ENCODE measurements at regions not wholly inside any gene's neighbourhood (a gene's known extent, or its start where the extent isn't known, plus 50 kb on each side); places are given as distances from the start of the nearest gene placed in this dataset.
"Not testable (repeated sequence)": the region's sequence is repeated elsewhere in the genome, so short reads cannot be mapped to it uniquely, and the experiment has no call there.

DNA sequence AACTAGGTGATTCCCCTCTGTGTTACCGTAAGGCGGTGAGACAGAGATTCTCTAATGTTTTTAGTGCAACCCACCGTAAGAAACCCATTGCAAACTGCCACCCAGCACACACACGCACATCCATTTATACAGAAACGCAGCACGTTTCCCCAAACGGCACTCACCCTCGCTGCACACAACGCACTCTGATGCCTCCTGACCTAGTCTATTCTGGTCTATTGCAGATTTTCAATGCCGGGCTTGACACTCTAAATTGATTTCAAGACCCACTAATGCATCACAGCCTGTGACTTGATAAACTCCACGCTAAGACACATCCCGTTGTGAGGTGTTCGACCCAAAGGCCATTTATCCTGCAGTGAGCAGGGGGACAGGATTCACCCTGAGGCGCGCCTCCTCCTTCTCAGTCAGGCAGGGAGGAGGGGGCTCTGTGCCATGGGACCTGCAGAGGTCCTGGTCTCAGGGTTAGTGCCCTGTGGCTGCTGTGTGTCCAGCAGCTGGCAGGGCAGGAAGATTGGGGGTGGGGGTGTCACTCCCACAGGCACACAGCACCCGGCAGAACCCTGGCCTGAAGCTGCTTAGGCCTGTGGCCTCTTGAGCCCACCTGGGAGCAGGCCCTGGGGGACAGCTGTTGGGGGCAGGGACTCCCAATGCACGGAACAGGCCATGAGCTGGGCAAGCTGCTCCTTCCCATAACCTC is 335.6 kb downstream of the PREX1 start:
- no peak for DNase-seq (ENCODE audit: low read depth in 2 of 3, low spot score in 2 of 3)

DNA sequence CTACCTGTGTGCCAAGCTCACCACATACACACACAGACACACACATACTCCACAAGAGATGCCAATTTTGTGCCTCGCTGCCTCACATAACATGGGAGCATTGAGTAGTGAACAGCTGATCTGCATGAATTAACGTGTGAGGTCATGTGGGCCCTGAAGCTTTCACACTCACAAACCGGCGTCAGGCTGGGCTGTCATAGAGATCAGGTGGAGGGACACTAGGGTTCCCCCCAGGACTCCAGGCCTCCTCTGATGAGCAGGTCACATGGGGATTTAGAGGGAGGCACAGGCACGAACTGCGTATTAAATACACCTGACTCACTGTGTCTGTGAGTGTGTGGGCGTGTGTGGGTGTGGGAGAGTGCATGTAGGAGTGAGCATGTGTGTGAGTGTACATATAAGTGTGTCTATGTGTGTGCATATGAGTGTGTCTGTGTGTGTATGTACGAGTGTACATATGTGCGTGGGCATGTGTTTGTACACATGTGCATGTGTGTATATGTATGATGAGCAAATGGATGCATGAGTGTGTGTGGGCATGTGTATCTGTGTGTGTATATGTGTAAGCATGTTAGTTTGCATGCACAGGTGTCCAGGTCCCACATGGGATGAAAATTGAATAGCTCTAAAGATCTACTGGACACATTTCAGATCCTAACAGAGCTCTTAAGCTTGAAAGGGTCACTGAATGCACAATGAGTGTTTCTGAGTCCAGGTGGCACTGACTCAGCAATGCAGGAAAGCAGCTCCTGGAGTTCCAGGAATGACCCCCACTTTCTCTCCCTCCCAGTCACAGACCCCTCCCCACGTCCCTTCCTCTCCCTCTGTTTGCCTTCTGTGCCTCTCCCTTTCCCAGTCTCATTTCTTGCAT is 336.6 kb downstream of the PREX1 start:
- DNase-seq (ENCODE audit: low read depth in 2 of 3, low spot score in 2 of 3) = no peak

DNA sequence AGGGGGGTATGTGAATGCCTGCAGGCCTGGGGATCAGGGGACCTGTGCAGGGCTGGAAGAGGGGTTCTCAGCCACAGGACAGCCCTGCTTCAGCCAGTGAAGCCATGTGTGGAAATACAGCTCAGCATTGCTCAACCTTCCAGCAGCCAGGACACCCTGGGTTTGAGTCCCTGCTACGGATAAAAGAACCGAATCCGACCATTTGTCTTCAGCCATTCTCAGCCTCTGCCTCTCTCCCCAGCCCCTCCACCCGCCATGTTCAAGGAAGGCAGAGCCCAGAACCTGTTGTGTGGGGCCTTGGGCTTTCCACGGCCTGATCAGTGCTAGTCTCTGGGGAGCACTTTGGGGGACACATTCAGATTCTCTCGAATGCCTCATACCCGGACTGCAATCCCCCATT is 337.5 kb downstream of the PREX1 start:
- DNase-seq (ENCODE audit: low read depth in 2 of 3, low spot score in 2 of 3) = not testable (repeated sequence)

DNA sequence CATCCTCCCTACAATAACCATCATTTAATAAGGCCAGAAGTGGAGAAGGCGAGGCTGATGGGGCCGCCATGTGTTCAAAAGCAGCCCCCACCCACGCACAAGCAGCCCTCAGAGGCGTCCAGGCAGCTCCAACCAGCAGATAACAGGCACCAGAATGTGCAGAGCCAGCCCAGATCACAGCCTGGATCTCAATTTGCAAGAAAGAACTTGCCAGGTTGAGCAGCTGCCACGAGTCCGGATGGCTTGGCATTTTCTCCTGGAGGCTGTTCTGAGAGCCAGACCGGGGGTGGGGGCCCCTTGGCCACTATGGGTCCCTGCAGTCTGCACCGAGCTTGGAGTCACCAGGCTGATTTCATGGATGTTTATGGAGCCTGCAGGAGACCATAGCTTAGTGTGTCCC is 338.1 kb downstream of the PREX1 start:
- no peak for DNase-seq (ENCODE audit: low read depth in 2 of 3, low spot score in 2 of 3)

DNA sequence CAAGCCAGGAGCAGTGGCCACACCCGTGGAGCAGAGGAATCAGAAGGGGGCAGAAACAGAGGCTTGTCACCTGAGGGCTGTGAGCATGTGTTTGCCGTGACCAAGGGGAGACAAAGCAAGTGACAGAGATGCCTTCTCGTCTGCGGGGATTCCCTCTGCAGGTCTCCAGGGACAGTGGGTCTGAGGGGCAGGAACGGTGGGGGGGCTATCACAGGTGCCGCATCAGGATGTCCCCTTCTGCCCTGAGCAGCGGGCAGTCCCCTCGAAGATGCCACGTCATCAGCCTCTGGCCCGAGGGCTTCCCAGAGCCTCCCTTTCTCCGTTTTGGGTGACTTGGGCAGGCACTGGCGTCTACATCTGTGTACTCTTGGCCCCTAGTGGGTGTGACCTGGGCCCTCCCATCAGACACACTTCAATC is 338.7 kb downstream of the PREX1 start:
- no peak for DNase-seq (ENCODE audit: low read depth in 2 of 3, low spot score in 2 of 3)

DNA sequence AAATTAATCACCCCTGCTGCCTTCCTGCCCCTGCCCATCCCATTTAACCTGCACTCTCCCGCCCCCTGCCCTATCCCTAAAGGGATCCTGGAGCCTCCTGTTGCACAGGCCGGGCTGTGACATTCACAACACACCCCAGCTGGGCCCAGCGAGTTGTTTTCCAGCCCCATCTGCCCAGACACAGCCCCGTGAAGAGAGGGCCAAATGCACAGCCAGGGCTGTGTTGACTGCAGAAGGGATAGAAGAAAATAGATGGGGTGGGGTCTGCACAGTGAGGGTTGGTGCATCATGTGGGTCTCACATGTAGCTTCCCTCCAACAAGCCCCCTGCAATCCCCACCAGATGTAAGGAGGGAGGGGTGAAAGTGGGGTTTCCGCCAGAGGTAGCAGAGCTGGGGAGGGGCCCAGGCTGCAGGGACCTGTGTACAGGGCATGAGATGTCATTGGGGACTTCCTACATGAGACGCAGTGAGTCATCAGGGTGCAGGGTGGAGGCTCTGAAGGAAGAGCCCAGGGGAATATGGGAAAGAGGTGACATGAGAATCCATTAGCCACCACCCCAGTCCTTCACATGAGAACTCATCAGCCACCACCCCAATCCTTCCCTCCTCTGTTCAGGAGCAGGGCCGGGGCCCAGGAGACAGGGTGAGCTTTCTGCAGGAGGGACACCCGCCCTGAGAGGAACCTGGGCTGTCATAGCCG is 339.3 kb downstream of the PREX1 start:
- not testable (repeated sequence) for DNase-seq (ENCODE audit: low read depth in 2 of 3, low spot score in 2 of 3)

DNA sequence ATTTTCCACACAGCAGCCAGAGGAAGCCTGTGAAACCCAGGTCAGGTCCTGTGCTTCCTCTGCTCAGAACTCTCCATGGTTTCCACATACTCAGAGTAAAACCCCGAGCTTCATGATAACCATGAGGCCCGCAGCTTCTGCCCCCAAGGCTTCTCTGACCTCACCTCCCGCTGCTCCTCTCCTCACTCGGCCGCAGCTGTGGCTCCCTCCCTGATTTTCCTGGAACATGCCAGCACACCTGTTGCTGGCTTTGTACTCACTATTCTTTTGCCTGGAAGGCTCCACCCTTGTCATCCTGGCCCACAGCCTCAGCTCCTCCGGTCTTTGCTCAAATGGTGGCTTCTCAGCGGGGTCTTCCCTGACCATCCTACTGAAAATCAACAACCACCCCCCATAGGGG is 341.7 kb downstream of the PREX1 start:
- no peak for DNase-seq (ENCODE audit: low read depth in 2 of 3, low spot score in 2 of 3)

DNA sequence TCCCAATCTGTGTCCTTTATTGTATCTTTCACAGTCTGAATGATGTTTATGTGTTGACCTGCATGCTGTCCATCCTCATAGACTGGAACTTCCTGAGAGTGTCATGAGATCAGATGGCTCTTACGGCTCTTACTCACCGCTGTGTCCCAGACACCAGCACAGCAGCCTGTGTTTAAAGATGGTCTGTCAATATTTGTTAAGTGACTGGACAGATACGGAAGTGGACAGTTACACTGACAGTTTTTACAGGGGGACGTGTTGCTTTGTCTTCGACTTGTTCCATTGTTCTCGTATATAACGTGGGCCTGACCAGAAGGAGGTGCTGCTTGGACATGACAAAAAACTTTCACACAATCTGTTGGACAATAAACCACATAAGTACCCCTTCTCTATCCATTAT is 342.6 kb downstream of the PREX1 start:
- DNase-seq (ENCODE audit: low read depth in 2 of 3, low spot score in 2 of 3) = not testable (repeated sequence)

DNA sequence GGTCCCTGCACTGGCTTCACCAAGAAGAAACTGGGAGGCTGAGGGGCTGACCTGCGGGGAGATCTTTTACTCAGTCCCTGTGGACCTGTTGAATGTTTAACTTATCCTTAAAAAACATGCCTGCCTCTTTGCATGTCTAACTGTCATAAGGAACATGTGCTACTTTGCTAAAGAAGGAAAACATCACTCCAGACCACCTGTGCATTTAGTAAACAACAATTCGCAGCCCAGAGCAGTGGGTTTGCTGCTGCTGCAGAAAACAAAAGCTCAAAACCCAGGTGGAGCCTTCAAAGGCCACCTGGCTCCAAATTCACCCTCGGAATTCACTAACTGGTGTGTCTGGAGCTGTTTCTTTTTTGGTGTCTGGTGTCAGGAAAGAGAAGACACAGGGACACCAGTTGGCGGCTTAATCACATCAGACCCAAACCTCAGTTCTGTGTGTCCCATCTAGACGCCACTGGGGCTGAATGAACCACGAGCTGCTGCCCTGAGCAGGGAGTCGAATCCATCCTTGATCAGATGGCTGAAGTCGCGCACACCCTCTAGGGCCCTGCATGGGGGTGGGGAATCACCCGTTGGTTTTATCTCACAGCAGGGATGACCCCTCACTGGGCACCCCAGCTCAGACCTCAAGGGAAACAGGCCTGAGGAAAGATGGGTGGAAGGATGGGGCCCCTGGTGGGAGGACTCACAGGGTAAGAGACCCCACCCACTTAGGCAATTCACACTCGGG is 344.3 kb downstream of the PREX1 start:
- no peak for DNase-seq (ENCODE audit: low read depth in 2 of 3, low spot score in 2 of 3)

DNA sequence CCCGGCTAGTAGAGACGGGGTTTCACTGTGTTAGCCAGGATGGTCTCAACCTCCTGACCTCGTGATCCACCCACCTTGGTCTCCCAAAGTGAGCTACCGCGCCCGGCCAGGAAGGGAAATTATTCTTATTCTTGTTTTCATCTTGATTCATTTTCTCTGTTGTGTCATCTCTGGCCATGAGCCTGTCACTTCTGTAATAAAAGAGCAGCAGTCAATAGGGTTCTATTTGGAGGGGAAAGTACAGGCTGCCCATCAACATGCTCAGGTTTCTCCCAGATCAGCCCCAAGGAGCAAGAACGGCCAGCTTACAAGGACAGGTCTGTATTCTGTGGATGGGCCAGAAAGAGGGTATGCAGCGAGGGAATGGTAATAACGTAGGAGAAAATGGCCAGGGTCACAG is 345.0 kb downstream of the PREX1 start:
- DNase-seq (ENCODE audit: low read depth in 2 of 3, low spot score in 2 of 3) = no peak

DNA sequence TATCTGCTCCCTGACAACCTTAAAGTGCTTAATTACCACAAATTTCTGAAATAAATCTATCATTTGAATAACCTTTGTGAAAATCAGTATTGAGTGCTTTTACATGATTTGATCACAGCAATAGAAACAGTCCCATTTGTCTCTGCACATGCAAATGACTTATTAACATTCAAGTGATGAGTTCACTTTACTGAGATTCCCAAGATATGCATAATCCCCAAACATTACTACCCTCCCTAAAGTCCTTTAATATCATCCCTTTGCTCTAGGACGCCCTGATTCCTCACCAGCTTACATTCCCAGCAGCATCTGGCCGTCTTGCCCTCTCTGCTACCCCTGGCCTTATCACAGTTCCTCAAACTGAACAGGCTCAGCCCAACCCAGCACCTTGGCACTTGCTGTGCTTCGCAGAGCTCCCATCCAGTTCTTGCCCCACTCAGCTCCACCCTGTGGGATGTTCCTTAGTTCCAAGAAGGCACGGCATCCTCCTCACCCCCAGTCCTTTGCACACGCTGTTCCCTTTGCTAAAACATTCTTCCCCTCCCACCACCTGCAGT is 347.5 kb downstream of the PREX1 start:
- DNase-seq (ENCODE audit: low read depth in 2 of 3, low spot score in 2 of 3) = no peak

DNA sequence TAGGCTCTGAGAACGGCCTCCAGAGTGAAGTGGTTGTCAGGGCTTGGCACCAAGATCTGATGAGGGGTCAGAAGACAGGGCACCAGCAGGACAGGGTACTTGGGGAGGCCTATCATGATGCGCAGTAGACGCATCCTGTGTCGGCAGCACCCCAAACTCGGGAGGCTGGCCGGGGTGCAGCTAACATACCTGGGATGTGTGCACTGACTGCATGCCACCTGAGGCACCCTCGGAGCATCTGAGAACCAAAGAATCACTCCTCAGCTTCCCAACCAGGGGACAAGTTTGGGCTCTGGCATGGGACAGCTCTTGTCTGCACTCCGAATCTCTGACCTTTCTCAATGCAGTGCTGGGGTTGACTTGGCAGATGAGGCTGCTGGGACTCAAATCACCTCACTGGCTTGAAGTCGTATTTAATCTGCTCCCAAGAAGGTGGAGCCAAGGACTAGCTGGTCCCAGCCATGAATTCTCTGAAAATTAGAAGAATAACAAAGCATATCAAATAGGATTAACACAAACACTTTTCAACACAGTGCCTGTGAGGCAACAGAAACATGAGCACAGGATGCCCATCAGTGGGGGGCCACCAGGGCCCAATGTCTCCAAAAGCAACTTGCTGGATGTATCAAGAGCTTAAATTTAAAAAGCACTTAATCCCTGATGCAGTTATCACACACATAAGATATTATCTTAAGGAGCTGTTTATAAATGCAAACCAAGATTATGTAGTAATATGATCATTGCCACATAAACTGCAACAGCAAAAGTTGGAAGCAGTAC is 348.8 kb downstream of the PREX1 start:
- DNase-seq (ENCODE audit: low read depth in 2 of 3, low spot score in 2 of 3) = no peak

DNA sequence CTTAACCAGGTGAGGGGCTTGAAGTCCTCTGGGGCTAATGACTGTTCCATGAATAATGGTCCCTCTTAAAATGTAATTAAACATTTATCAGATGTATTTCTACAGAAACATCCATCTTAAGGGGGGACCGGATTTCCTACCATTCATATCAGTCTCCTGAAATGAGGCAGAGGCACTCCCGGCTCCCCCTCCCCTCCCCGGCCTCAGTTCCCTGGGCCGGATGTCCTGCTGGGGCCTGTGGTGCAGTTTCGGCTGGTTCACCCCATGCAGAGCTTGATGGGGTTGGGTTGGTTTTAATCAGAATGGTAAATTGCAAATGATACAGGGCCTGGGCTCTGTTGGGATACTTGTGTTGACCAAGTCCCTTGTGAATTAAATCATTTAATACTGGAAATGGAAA is 349.4 kb downstream of the PREX1 start:
- DNase-seq (ENCODE audit: low read depth in 2 of 3, low spot score in 2 of 3) = no peak

DNA sequence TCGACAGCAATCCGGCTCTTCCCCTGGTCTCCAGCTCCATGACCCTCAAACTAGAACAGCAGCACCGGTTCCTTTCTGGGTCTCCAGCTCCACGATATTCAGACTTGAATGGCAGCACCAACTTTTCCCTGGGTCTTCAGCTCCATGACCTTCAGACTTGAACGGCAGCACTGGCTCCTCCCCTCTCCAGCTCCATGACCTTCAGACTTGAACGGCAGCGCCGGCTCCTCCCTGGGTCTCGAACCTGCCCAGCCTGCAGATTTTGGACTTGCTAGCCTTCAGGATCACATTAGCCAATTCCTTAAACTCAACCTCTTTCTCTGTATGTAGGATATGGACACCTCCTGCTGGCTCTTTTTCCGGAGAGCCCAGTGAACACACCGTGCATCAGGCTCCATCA is 350.9 kb downstream of the PREX1 start:
- DNase-seq (ENCODE audit: low read depth in 2 of 3, low spot score in 2 of 3) = no peak

DNA sequence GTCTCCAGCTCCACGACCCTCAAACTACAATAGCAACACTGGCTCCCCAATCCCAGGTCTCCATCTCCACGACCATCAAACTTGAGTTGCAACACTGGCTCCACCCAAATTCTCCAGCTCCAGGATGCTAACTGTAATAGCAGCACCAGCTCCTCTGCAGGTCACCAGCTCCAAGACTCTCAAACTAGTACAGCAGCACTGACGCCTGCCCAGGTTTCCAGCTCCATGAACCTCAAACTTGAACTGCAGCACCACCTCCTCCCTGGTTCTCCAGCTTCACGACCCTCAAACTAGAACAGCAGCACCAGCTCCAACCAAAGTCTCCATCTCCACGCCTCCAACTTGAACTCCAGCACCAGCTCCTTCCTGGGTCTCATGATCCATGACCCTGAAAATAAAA is 353.8 kb downstream of the PREX1 start:
- DNase-seq (ENCODE audit: low read depth in 2 of 3, low spot score in 2 of 3) = no peak

DNA sequence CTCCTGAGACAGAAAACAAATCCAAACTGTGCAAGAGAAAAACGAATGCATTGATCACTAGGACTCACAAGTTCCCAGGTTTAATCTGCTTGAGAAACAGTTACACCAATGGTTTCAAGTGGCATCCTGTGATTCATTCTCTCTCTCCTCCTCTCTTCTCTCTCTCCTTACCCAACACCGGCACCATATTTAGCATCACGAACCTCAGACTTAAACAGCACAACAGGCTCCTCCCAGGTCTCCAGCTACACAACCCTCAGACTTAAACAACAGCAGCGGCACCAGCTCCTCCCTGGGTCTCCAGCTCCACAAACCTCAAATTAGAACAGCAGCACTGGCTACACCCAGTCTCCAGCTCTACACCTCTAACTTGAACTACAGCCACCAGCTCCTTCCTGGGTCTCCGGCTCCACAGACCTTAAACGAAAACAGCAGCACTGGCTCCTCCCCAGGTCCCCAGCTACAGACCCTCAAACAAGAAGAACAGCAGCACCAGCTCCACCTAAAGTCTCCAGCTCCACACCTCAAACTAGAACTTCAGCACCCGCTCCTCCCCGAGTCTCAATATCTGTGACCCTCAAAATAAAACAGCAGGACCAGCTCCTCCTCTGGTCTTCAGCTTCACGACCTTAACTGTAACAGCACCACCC is 355.9 kb downstream of the PREX1 start:
- no peak for DNase-seq (ENCODE audit: low read depth in 2 of 3, low spot score in 2 of 3)

DNA sequence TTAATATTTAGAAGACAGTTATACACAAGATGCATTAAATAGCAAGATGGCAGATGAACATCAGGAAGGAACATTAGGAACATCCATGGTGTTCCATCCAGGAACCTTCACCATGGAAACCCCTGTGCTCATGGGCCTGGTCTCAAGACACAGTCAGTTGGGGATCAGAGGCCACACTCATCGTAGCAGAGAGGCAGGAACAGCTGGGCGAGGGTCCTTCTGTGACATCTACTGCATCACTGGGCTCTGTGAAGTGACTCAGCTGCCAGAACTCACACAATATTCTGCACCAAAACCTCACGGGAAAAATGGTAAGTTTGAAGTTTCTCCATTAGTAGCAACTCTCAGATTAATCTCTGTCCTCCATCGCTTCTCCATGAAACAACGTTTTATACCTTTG is 356.6 kb downstream of the PREX1 start:
- DNase-seq (ENCODE audit: low read depth in 2 of 3, low spot score in 2 of 3) = no peak

DNA sequence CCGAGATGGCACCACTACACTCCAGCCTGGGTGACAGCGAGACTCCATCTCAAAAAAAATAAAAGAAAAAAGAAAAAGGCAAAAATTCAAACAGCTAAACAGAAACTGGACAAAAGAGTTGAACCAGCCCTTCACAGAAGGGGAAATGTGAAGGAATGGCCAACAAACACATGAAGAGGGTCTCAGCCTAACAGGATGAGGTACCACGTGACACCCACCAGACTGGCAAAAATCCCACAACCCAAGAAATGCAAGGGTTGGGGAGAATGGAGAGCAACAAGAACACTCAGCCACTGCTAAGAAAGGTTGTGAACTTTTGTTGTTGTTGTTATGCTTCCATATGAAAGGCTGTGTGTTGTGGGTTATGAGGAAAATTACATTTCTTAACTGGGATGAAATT is 357.7 kb downstream of the PREX1 start:
- no peak for DNase-seq (ENCODE audit: low read depth in 2 of 3, low spot score in 2 of 3)

DNA sequence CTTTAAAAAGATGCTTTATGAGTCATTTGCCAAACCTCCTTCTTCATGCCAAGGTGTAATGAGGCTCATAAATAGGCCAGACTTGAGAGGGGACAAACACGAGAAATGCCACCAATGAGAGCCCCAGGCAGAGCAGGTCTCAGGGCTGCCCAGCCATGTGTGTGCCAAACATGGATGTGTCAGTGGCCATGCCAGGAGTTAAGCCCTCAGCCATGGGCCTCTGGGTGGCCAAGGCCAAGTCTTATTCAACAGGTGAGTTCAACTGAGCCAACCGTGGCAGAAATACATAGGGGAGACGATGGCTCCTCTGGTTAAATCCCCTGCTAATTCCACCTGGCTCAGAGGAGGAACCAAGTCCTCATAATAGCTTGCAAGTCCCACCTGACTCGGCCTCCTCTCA is 358.8 kb downstream of the PREX1 start:
- no peak for DNase-seq (ENCODE audit: low read depth in 2 of 3, low spot score in 2 of 3)

Data from hematopoietic multipotent progenitor cell (in vitro differentiated cells).